CD14-positive monocyte (primary cell): ENCODE measurements at regions not wholly inside any gene's neighbourhood (a gene's known extent, or its start where the extent isn't known, plus 50 kb on each side); places are given as distances from the start of the nearest gene placed in this dataset.

Experiments used
- DNase-seq, 3 donors: peaks; one replicate each; pipeline ENCODE4 v3.0.0-alpha.2; 2011 to 2022
- H2AFZ ChIP-seq: 2 replicates; pipeline ENCODE4 v1.6.0; 2012; ENCODE audit warnings: mild to moderate bottlenecking, low read depth, low read length, inconsistent platforms; ENCODE audit not compliant: insufficient read depth, poor library complexity, severe bottlenecking
- H3K27ac ChIP-seq, 2 donors: 1 replicate in 1 of 2; 2 replicates in 1 of 2; pipeline ENCODE4 v1.5.1; 2012 to 2013; ENCODE audit warnings: low read length in 2 of 2, control low read depth in 1 of 2, inconsistent platforms in 1 of 2, low read depth in 1 of 2, mild to moderate bottlenecking in 1 of 2
- H3K27me3 ChIP-seq, 2 donors: one replicate each; pipeline versions ENCODE4 v1.6.0 to v1.6.1; 2011 to 2013; ENCODE audit warnings: low read length in 2 of 2; ENCODE audit not compliant: control insufficient read depth in 2 of 2, insufficient read depth in 2 of 2
- H3K36me3 ChIP-seq, 2 donors: replicated peaks in 1 of 2; 1 replicate in 1 of 2; 2 replicates in 1 of 2; pipeline versions ENCODE4 v1.5.1 to v1.6.1; 2012 to 2013; ENCODE audit warnings: low read length in 2 of 2, control low read depth in 1 of 2, inconsistent platforms in 1 of 2, mild to moderate bottlenecking in 1 of 2; ENCODE audit not compliant: insufficient read depth in 2 of 2, control insufficient read depth in 1 of 2
- H3K4me1 ChIP-seq, 2 donors: 1 replicate in 1 of 2; 2 replicates in 1 of 2; pipeline versions ENCODE4 v1.5.1 to v1.6.1; 2012 to 2013; ENCODE audit warnings: low read length in 2 of 2, control low read depth in 1 of 2, inconsistent platforms in 1 of 2, mild to moderate bottlenecking in 1 of 2, moderate library complexity in 1 of 2; ENCODE audit not compliant: insufficient read depth in 2 of 2, control insufficient read depth in 1 of 2
- H3K4me2 ChIP-seq: replicated peaks from 2 replicates; pipeline ENCODE3; 2012; ENCODE audit warnings: low read length, moderate library complexity, mild to moderate bottlenecking; ENCODE audit not compliant: poor library complexity, severe bottlenecking; ENCODE audit errors: extremely low read depth
- H3K4me3 ChIP-seq, 3 experiments: fragments of 200-600 bp in 1 of 3; sonication (generic) in 1 of 3; replicated peaks in 1 of 3; 1 replicate in 2 of 3; 2 replicates in 1 of 3; pipeline ENCODE4 v1.5.1; 2011 to 2013; ENCODE audit warnings: low read length in 3 of 3, mild to moderate bottlenecking in 3 of 3, control low read depth in 2 of 3, low read depth in 2 of 3, inconsistent platforms in 1 of 3, moderate library complexity in 1 of 3
- H3K79me2 ChIP-seq: 2 replicates; pipeline ENCODE4 v1.6.0; 2012; ENCODE audit warnings: mild to moderate bottlenecking, control low read depth, inconsistent platforms, low read length, moderate library complexity; ENCODE audit not compliant: insufficient read depth
- H3K9ac ChIP-seq: 2 replicates; pipeline ENCODE4 v1.6.0; 2017; ENCODE audit warnings: low read length, mild to moderate bottlenecking; ENCODE audit not compliant: insufficient read depth, poor library complexity, severe bottlenecking
- H3K9me3 ChIP-seq, 2 donors: replicated peaks in 1 of 2; 1 replicate in 1 of 2; 2 replicates in 1 of 2; pipeline versions ENCODE4 v1.5.1 to v1.6.1; 2012 to 2013; ENCODE audit warnings: low read length in 2 of 2, control low read depth in 1 of 2; ENCODE audit not compliant: control insufficient read depth in 1 of 2, insufficient read depth in 1 of 2
- H4K20me1 ChIP-seq: 2 replicates; pipeline ENCODE4 v1.6.0; 2012; ENCODE audit warnings: mild to moderate bottlenecking, low read length, control low read depth, moderate library complexity; ENCODE audit not compliant: insufficient read depth
- H3K27ac Mint-ChIP-seq, 7 donors: one replicate each; pipeline ENCODE4 v1.8.0; 2020; ENCODE audit warnings: mild to moderate bottlenecking in 7 of 7, mixed read lengths in 7 of 7, moderate library complexity in 6 of 7, inconsistent platforms in 2 of 7
- H3K27me3 Mint-ChIP-seq, 3 donors: one replicate each; pipeline ENCODE4 v1.8.0; 2021 to 2022; ENCODE audit warnings: low read depth in 3 of 3, mild to moderate bottlenecking in 3 of 3, mixed read lengths in 3 of 3, moderate library complexity in 3 of 3, inconsistent platforms in 1 of 3
- H3K36me3 Mint-ChIP-seq, 2 donors: one replicate each; pipeline ENCODE4 v1.8.0; 2020; ENCODE audit warnings: mixed read lengths in 2 of 2, inconsistent platforms in 1 of 2, mild to moderate bottlenecking in 1 of 2
- H3K4me1 Mint-ChIP-seq: one replicate; pipeline ENCODE4 v1.8.0; 2020; ENCODE audit warnings: mild to moderate bottlenecking, mixed read lengths
- H3K4me3 Mint-ChIP-seq, 2 donors: one replicate each; pipeline ENCODE4 v1.8.0; 2020; ENCODE audit warnings: mild to moderate bottlenecking in 2 of 2, mixed read lengths in 2 of 2, moderate library complexity in 1 of 2
- H3K9me3 Mint-ChIP-seq, 7 donors: one replicate each; pipeline ENCODE4 v1.8.0; 2020 to 2022; ENCODE audit warnings: mixed read lengths in 7 of 7, mild to moderate bottlenecking in 6 of 7, moderate library complexity in 6 of 7, inconsistent platforms in 2 of 7
- CTCF ChIP-seq: fragments of 200-600 bp; IDR thresholded peaks from one replicate; pipeline ENCODE4 v1.8.0; 2022; ENCODE audit warnings: antibody characterized with exemption, mild to moderate bottlenecking
- WGBS: methylation state at CpG from one replicate; pipeline ENCODE4 v1.1.5; 2013; ENCODE audit warnings: missing lambda C conversion rate; ENCODE audit not compliant: insufficient coverage; 5-methylcytosine and 5-hydroxymethylcytosine counted together
- intact Hi-C, 2 donors: fragments of 100-400 bp; cut with micrococcal nuclease; formaldehyde crosslinking; loops; one replicate each; pipeline versions ENCODE4 v1.15.0 to v1.15.1; 2023

- Histone ChIP-seq H3K9me3 (no peaks in the 10 kb centered on the region), H3K79me2 (no peaks in the 10 kb centered on the region), H4K20me1 (no peaks in the 10 kb centered on the region), H3K4me1 (no peaks in the 10 kb centered on the region), H3K9ac (no peak overlapping the region), H3K36me3 (no peaks in the 10 kb centered on the region), H3K27me3 (no peaks in the 10 kb centered on the region), H2AFZ (no peak overlapping the region), H3K4me3 (no peak overlapping the region), H3K4me2 (no peak overlapping the region), H3K27ac (no peak overlapping the region)
- no peak for DNase-seq
- Mint-ChIP-seq H3K9me3 (peaks cover 0 to 4% (median 3%) of the 10 kb centered on the region in 7 donors), H3K27me3 (no peaks in the 10 kb centered on the region), H3K36me3 (no peaks in the 10 kb centered on the region), H3K27ac (no peak overlapping the region), H3K4me1 (no peaks in the 10 kb centered on the region), H3K4me3 (no peak overlapping the region)
- no peak for TF ChIP-seq CTCF
- intact Hi-C loops, result no loop called here
- 50% methylated on average over 1 of the region's 3 CpGs for WGBS
Measured at GRCh38 chr4:57926311-57926710, 816.1 kb upstream of the IGFBP7 start.

- no peak for DNase-seq
- TF ChIP-seq CTCF, result no peak
- Mint-ChIP-seq H3K36me3 (no peaks in the 10 kb centered on the region), H3K9me3 (peaks cover under 1 to 5% (median 4%) of the 10 kb centered on the region in 7 donors), H3K27ac (no peak overlapping the region), H3K4me1 (no peaks in the 10 kb centered on the region), H3K4me3 (no peak overlapping the region), H3K27me3 (no peaks in the 10 kb centered on the region)
- WGBS, result no CpG with 5 or more reads among the region's 1 CpG
- no peaks in the 10 kb centered on the region for H3K9me3 ChIP-seq
- no peak overlapping the region for H2AFZ ChIP-seq
- no peaks in the 10 kb centered on the region for H3K4me1 ChIP-seq
- H3K27ac ChIP-seq, result no peak overlapping the region
- intact Hi-C loops, result no loop called here
- H3K79me2 ChIP-seq, result no peaks in the 10 kb centered on the region
- no peaks in the 10 kb centered on the region for H4K20me1 ChIP-seq
- no peaks in the 10 kb centered on the region for H3K36me3 ChIP-seq
- H3K9ac ChIP-seq, result no peak overlapping the region
- H3K4me2 ChIP-seq, result no peak overlapping the region
- no peak overlapping the region for H3K4me3 ChIP-seq
- no peaks in the 10 kb centered on the region for H3K27me3 ChIP-seq
Measured at GRCh38 chr4:57924951-57925350, 814.8 kb upstream of the IGFBP7 start.
